Adrenal gland (tissue), 5 donors: ENCODE measurements at regions not wholly inside any gene's neighbourhood (a gene's known extent, or its start where the extent isn't known, plus 50 kb on each side); places are given as distances from the start of the nearest gene placed in this dataset.

Experiments used
- CTCF ChIP-seq, 6 experiments: fragments of 450-650 bp in 4 of 6; fragments of 200-600 bp in 2 of 6; sonication (generic) in 1 of 6; IDR thresholded peaks; 1 replicate in 5 of 6; 2 replicates in 1 of 6; pipeline versions ENCODE4 v1.5.1 to v1.8.0; 2016 to 2021; ENCODE audit warnings: antibody characterized with exemption in 6 of 6, mild to moderate bottlenecking in 2 of 6, moderate library complexity in 1 of 6
- POLR2A ChIP-seq, 2 donors: fragments of 450-650 bp; IDR thresholded peaks; one replicate each; pipeline ENCODE4 v1.6.1; 2017; ENCODE audit warnings: antibody characterized with exemption in 2 of 2, mild to moderate bottlenecking in 2 of 2, moderate library complexity in 1 of 2
- donor health status: DM: no; HTN: no; CAD: no.

DNA sequence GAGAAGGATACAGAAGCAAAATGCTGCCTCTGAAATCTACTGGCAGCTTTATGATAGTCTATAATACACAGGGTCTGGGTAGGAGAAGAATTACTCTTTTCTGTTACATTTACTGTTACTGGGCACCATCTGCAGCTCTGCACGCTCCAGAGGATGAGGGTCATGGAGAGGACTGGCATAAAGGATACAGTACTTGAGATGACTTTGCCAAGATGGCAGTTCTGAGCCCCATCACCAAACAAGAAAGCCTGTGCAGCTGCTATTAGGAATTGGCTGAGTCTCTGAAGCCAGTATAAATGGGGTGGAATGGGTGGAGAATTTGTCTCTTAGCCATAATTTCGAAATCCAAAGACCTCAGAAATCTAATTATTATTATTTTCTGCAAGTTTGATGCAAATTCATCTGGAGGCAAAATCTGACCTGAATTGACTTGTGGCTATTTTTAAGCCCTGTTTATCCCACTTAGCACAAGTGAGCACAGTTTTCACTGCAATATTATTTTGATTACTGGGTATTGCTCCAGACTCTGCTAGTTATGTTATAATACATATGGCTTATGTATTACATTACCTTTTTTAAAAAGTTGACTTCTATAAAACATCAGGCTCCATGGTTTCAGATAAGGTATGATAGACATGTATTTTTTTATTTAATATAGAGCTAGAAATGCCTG, 579.5 kb downstream of the MBD2 start:
- TF ChIP-seq POLR2A (IDR thresholded peaks at IDR 0.05) (no peak), CTCF (IDR thresholded peaks at IDR 0.05) (no peak)
